SK-N-SH treated with all-trans-retinoic acid at 6 μM for 48 hours (cell line): ENCODE measurements at regions not wholly inside any gene's neighbourhood (a gene's known extent, or its start where the extent isn't known, plus 50 kb on each side); places are given as distances from the start of the nearest gene placed in this dataset.

Experiments used
- ZFP3 ChIP-seq: fragments of 250-450 bp; sonication (Bioruptor Pico); IDR thresholded peaks from 2 replicates; pipeline ENCODE4 v1.5.0; 2020; ENCODE audit warnings: mild to moderate bottlenecking, moderate library complexity
- TF ChIP-seq, protein P1 (sequence below): fragments of 250-450 bp; sonication (Bioruptor Pico); IDR thresholded peaks from 2 replicates; pipeline ENCODE4 v1.8.0; 2020; ENCODE audit warnings: mild to moderate bottlenecking, moderate library complexity, borderline replicate concordance

DNA sequence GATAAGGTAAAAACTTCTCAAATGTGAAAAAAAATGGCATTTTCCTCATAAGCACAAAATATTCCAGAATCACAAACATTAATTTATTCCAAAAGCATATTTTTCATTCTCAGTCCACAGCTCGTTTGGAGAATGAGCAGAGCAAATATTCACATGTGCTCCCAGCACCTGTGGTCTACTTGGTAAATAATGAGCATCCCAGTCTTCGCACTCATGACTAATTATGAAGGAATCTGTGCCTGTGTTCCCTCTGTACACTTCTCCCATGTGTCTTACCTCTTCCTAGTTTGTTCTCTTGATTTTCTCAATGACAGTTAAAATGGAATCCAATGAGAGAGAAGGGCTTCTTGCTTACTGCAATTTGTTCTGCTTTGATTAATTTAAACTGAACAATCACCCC is 671.0 kb upstream of the SOX11 start:
- TF ChIP-seq, protein P1, sequence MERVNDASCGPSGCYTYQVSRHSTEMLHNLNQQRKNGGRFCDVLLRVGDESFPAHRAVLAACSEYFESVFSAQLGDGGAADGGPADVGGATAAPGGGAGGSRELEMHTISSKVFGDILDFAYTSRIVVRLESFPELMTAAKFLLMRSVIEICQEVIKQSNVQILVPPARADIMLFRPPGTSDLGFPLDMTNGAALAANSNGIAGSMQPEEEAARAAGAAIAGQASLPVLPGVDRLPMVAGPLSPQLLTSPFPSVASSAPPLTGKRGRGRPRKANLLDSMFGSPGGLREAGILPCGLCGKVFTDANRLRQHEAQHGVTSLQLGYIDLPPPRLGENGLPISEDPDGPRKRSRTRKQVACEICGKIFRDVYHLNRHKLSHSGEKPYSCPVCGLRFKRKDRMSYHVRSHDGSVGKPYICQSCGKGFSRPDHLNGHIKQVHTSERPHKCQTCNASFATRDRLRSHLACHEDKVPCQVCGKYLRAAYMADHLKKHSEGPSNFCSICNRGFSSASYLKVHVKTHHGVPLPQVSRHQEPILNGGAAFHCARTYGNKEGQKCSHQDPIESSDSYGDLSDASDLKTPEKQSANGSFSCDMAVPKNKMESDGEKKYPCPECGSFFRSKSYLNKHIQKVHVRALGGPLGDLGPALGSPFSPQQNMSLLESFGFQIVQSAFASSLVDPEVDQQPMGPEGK (CRISPR knock-in tag): no peak
- TF ChIP-seq ZFP3 (CRISPR knock-in tag): no peak
